ENCODE measurements at regions not wholly inside any gene's neighbourhood (a gene's known extent, or its start where the extent isn't known, plus 50 kb on each side); places are given as distances from the start of the nearest gene placed in this dataset.
"Not testable (repeated sequence)": the region's sequence is repeated elsewhere in the genome, so short reads cannot be mapped to it uniquely, and the experiment has no call there.

GRCh38 chr13:83485101-83485500 is 397.2 kb downstream of the SLITRK1 start:
- DNase-seq, result no peak

- no peak for DNase-seq
Measured at GRCh38 chr13:83471011-83471410, 411.3 kb downstream of the SLITRK1 start.

GRCh38 chr13:83470133-83470797 is 412.0 kb downstream of the SLITRK1 start:
- no peak for DNase-seq

- DNase-seq, result no peak
Measured at GRCh38 chr13:83453723-83454122, 428.6 kb downstream of the SLITRK1 start.

GRCh38 chr13:83453300-83453699 is 429.0 kb downstream of the SLITRK1 start:
- no peak for DNase-seq

- no peak for DNase-seq
Measured at GRCh38 chr13:83452292-83452950, 429.9 kb downstream of the SLITRK1 start.

GRCh38 chr13:83450591-83450990 is 431.7 kb downstream of the SLITRK1 start:
- no peak for DNase-seq

GRCh38 chr13:83449668-83450395 is 432.4 kb downstream of the SLITRK1 start:
- DNase-seq, result no peak

GRCh38 chr13:83440465-83440864 is 441.8 kb downstream of the SLITRK1 start:
- no peak for DNase-seq

- not testable (repeated sequence) for DNase-seq
Measured at GRCh38 chr13:83439464-83439863, 442.8 kb downstream of the SLITRK1 start.

GRCh38 chr13:83423861-83424260 is 458.4 kb downstream of the SLITRK1 start:
- DNase-seq, result no peak

- DNase-seq, result no peak
Measured at GRCh38 chr13:83423381-83423780, 458.9 kb downstream of the SLITRK1 start.

- DNase-seq, result no peak
Measured at GRCh38 chr13:83414393-83414792, 467.9 kb downstream of the SLITRK1 start.

GRCh38 chr13:83386609-83387008 is 495.7 kb downstream of the SLITRK1 start:
- no peak for DNase-seq

GRCh38 chr13:83378908-83379307 is 503.4 kb downstream of the SLITRK1 start:
- DNase-seq, result no peak

- no peak for DNase-seq
Measured at GRCh38 chr13:83377491-83377890, 504.8 kb downstream of the SLITRK1 start.

GRCh38 chr13:83372786-83373185 is 509.5 kb downstream of the SLITRK1 start:
- DNase-seq, result no peak

GRCh38 chr13:83365723-83366122 is 516.6 kb downstream of the SLITRK1 start:
- no peak for DNase-seq

- no peak for DNase-seq
Measured at GRCh38 chr13:83355041-83355440, 527.2 kb downstream of the SLITRK1 start.

GRCh38 chr13:83352391-83352790 is 529.9 kb downstream of the SLITRK1 start:
- no peak for DNase-seq

GRCh38 chr13:83350569-83350968 is 531.7 kb downstream of the SLITRK1 start:
- DNase-seq, result no peak

GRCh38 chr13:83344518-83344917 is 537.8 kb downstream of the SLITRK1 start:
- DNase-seq, result no peak

GRCh38 chr13:83340170-83340569 is 542.1 kb downstream of the SLITRK1 start:
- no peak for DNase-seq
